Activated T-cell treated with anti-CD3 and anti-CD28 coated beads for 24 hours (primary cell): ENCODE measurements at regions not wholly inside any gene's neighbourhood (a gene's known extent, or its start where the extent isn't known, plus 50 kb on each side); places are given as distances from the start of the nearest gene placed in this dataset.

Experiments
- DNase-seq: peaks from one replicate; pipeline ENCODE4 v3.0.0-alpha.2; 2020; ENCODE audit warnings: low read depth

- DNase-seq = no peak
Measured at GRCh38 chr10:3723766-3724165, 61.2 kb downstream of the KLF6 start.

DNA sequence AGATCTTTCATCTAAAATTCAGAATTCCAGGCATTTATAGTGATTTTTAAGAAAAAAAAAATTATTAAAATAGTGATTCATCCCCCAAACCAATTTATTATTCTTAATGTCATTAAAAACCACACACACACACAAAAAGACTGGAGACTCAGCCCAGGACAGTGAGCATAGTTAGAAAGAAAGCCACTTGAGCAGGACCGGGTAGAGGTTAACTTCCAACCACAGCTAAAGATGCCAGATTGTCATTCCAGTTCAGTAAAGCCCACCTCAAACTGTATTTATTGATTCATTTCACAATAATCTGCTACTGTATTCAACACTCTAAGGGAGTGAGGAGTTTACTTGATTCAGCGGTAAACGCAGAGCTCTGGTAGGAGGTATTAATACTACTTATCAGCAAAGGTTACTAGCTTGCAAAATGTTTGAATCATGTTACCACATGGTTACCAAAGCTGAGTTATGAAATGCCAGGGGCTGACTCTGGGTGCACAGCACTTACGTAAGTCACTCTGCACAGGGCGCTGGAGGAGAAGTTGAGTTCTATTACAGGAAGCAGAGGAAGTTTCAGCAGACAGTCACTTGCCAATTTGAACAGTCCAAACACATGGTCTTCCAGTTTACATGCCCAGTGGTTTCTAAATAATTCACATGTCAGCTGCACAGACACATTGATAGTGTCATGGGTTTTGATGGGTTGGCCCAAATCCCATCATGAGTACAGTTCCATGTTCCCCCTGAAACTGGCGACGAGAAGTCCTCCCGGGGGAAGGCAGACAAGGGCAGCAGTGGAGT is 64.6 kb downstream of the KLF6 start:
- DNase-seq = no peak

DNA sequence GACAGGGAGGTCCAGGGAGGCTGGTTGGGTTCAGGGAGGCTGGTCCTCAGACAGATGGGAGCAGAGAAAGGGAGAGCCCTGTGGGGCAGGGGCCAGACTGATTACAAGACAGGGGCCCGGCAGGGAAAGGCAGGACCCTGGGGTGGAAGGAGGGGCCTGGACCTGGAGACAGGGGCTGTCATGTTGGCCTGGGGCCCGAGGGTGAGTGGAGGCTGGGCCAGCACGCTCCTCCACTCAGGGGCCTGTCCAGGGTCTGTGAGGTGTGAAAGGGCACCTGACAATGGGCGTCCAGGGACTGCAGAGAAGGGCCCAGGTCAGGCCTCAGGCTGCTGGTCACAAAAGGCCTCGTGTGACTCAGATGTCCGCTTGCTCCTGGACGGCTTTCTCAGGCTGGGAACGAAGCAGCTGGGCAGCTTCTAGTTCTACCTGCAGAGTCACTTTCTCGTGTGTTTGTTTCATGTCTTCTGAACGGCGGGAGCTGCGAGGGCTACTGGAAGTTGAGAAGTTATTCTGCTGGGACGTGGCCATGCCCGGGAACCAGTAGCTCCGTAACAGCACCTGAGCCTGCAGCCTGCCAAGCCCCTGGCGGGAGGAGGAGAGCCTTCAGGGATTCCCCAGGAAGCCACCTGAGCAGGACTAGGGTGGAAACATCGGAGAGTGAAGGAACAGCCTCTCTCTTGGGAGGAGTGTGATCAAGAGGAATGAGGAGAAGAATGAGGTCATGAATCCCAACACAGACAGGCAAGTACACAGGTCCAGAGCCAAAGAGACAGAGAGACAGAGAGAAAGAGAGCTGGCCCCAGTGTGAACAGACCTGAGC is 65.8 kb downstream of the KLF6 start:
- DNase-seq = no peak

- no peak for DNase-seq
Measured at GRCh38 chr10:3716093-3716492, 68.9 kb downstream of the KLF6 start.

- no peak for DNase-seq
Measured at GRCh38 chr10:3714967-3715366, 70.0 kb downstream of the KLF6 start.

DNA sequence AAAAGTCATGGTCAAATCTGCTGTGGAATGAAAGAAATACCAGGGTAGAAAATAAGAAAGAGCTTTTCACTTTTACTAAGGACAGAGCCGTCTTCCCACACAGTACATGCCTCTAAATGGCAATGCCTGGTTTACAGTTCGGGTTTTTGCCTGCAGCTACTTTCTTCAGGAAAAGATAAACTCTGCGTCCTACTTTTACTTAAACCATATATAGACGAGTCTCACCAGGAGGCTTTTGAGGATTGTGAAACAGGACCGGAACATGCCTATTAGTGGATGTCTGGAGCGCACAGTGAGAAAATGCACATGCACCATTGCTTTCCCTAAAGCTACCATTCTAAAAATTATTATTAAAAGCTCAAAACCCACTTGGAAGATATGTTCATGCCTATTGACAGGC is 70.5 kb downstream of the KLF6 start:
- no peak for DNase-seq

DNA sequence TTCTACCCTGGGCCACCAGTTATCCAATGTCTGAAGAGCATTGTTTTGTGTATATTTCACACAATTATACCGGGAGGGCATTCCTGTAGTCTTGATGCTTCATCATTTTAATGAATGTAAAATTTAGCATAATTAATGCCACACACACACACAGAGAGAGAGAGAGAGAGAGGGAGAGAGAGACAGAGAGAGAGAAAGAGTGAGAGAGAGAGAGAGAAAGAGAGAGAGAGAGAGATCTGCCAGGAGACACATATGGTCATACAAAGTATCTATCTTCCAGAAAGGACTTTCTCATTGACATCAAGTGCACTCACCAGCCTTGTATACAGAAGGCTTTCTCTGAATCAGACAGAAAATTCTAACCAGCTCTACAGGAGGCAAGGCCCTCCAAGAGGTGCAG is 72.3 kb downstream of the KLF6 start:
- DNase-seq = no peak

DNA sequence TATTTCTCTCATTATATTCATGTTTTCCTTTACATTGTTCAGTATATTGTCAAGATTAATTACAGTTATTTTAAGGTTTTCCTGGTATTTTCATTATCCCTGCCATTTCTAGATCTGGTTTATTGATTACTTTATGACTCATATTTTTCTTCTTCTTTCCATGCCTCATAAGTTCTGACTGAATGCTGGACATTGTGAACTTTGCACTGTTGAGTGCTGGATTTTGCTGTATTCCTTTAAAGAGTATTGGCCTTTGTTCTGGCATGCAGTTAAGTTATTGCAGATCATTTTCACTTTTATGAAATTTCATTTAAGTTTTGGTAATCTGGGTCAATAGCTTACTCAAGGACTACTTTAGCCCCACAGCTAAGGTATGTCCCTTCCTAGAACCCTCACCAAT is 73.1 kb downstream of the KLF6 start:
- no peak for DNase-seq

- DNase-seq = no peak
Measured at GRCh38 chr10:3710764-3711163, 74.2 kb downstream of the KLF6 start.

DNA sequence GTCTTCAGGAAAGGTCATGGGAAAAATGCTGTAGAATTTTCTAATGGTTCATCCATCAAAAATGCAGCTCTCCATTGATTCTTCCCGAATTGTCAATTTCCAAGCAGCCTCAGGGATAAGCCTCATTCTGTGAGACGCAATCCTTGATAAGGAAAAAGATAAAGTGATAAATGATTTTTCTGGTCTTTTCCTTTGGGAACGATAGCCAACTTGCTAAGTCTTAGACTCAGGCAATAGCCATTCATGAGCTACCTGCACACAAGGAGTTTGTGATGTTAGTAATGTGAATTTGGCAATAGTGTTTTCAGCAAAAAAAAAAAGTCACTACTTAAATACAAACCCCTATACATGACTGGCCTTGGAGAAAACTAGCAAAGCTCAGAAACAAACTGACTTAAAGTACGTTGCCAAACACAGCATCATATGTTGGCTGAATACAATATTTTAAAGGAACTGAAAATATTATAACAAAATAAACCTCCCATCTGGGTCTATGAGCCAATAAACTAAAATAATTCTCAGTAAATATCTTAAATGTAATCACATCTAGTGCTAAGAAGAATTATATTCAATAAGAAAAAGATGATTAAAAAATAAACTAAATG is 75.5 kb downstream of the KLF6 start:
- DNase-seq = no peak

DNA sequence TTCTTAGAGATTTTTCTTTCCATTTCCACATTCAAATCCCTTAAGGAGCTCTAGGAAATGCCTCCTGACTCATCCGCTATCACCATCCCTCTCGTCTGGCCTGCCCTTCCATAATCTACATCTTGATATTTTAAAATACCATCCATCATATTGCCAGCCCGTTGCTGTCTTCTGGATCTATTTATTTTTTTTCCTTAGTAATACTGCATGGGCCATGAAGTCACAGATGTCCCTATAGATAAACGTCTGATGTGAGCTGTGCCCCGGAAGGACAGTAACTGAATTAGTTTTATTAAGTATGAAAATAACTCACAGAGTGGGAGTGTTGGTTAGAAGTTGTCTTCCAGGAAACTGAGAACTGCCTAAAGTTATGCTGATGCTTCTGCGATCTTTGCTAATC is 76.2 kb downstream of the KLF6 start:
- DNase-seq = no peak

GRCh38 chr10:3704565-3705325 is 80.3 kb downstream of the KLF6 start:
- DNase-seq = no peak

DNA sequence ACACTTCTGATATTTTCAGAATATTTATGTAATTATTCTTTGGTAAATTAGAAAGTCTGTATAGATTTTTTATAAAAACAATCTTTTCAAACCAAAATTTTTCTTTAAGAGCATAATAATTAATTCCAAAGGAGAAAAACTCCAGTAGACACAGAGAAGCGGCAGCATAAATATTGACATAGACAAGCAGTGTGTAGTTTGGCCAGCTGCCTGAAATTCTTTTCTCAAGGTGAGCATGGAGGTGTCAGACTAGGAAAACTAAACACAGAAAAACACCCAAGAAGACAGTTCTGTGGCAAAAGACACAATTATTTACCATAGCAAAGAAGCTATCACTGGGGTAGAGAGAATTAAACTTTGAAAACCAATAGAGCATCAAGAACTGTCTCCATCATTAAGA is 82.4 kb downstream of the KLF6 start:
- no peak for DNase-seq

- DNase-seq = no peak
Measured at GRCh38 chr10:3702056-3702546, 82.9 kb downstream of the KLF6 start.

- no peak for DNase-seq
Measured at GRCh38 chr10:3701491-3701890, 83.5 kb downstream of the KLF6 start.

- no peak for DNase-seq
Measured at GRCh38 chr10:3700531-3701076, 84.4 kb downstream of the KLF6 start.

DNA sequence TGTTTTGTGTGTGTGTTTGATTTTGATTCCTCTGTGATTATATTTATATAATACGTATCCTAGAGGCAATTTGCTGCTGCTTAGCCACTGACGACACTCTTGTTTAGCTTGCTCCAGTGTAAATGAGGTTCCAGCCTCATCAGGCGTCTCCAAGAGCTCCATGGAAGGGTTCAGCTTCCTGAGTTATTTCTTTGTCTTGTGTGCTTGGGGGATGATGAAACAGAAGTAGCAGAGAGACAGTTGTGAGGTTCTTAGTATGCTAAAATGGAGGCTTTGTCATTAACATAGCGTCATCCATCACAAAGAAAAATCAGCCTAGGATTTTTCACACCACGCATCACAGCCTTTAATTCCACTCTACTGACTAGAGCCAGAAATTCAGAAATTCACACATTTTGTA is 85.1 kb downstream of the KLF6 start:
- no peak for DNase-seq

DNA sequence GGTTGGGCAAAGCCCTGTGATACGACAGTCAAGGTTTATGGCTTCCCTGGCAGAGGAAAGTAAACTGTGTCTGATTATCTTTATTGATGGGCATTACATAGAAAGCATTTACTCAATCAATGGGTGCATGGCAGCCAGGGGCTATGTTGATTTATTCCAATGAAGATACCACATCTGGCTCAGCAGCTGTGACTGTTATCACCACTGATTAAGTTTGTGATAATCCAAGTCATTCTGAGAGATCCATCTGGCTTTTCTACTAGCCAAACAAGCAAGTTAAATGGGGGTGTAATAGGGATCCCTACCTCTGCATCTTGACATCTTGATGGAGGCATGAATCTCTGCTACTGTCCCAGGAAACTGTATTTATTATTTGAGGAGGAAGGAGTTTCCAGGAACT is 86.7 kb downstream of the KLF6 start:
- no peak for DNase-seq

DNA sequence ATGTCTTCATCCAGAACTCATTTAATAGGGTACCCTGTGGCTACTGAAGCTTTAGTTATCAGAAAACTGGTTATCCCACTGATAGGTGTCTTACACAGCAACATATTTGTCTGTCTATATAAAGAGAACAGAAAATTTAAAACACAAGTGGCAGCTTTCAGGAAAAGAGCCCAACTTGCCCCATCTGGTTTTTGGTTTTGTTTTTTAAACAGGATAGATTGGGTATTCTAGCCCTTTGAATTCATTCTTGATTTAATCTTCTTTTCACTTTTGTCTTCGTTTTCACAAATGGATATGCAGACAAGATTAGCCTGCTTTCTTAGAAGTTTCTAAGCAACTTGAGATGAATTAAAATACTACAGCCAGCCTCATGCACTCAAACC is 91.3 kb downstream of the KLF6 start:
- DNase-seq = no peak

DNA sequence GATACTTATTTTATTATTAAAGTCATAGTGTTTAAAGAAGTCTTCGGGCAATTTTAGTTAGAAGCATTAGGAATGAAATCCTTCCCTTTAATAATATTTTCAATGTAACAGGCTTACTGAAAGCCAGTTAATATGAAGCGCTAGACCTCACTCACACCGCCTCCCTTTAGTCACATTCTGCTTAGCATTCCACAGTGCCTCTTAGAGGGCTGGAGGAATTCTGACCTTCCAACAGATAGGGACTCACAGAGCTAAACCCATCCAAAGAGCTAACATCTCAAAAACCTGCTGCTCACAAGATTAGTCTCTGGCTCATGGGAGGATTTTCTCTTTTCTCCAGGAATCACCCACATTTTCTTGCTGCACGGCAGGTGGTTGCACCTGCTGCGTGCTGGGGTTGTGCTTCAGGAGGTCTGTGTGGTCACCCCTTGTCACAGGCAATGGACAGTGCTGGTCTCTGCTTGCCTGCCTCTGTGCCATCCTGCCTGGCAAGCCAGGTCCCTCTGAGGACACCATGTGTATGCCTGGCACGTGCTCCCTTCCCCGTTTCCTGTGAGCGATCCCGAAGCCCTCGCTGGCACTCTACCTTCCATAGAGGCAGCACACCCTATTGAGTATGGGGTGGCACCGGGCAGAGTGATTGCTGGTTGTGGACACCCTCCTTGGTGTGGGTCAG is 91.8 kb downstream of the KLF6 start:
- no peak for DNase-seq

GRCh38 chr10:3692387-3692999 is 92.5 kb downstream of the KLF6 start:
- no peak for DNase-seq
